Hepatic stellate cell (primary cell): ENCODE measurements at regions not wholly inside any gene's neighbourhood (a gene's known extent, or its start where the extent isn't known, plus 50 kb on each side); places are given as distances from the start of the nearest gene placed in this dataset.
"Not testable (repeated sequence)": the region's sequence is repeated elsewhere in the genome, so short reads cannot be mapped to it uniquely, and the experiment has no call there.

Source experiments
- DNase-seq: peaks from one replicate; pipeline ENCODE4 v3.0.0; 2011; ENCODE audit warnings: low spot score

DNA sequence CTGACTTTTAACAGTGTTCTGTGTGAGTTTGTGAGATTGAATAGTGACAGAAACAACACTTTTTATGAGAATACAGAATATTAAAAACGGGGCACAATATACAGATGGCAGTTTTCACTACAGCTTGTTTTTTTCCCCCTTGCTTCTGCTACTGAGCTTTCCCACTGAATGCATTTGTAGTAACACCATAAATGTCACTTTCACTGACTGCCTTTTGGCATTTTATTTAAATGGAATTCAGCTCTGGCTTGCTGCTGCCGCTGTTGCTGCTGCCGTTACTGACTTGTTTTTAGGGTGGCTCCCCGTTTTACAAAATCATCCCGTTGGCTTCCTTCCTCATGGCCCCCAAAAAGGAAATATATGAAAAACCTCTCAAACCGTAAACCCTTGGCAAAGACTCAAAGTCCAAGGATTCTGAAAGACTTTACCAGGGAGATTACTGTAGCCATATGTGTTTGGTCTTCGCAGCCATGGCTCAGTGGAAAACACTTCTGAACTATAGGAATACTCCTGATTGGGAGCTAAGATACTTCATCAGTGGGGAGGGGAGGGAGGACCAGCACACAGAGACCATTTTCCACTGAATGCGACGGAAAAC is 151.0 kb downstream of the NUF2 start:
- no peak for DNase-seq

DNA sequence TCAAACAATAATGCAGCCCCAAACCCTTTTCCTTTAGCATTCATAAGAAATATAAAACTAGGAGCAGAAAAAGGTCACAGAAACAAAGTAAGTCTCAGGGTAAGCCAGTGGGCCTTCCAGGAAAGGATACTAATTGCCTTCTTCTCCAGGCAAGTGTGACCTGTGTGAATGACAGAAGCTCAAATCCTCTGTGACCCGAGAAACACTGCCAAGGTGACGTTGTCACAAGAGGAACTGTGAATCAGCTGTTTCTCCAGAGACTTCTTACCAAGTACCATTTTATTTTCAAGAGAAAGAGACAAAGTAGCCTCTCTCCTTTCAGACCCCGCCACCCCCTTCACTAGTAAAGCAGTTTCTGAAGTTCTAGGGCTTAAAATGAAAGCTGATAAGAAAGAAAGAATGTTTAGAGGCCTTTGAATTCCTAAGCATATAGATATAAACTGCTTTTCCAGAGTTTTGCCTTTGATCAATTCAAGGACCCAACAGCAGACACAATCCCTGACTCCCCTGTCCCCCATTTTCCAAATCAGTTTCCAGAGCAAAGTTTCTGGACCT is 155.6 kb downstream of the NUF2 start:
- no peak for DNase-seq

DNA sequence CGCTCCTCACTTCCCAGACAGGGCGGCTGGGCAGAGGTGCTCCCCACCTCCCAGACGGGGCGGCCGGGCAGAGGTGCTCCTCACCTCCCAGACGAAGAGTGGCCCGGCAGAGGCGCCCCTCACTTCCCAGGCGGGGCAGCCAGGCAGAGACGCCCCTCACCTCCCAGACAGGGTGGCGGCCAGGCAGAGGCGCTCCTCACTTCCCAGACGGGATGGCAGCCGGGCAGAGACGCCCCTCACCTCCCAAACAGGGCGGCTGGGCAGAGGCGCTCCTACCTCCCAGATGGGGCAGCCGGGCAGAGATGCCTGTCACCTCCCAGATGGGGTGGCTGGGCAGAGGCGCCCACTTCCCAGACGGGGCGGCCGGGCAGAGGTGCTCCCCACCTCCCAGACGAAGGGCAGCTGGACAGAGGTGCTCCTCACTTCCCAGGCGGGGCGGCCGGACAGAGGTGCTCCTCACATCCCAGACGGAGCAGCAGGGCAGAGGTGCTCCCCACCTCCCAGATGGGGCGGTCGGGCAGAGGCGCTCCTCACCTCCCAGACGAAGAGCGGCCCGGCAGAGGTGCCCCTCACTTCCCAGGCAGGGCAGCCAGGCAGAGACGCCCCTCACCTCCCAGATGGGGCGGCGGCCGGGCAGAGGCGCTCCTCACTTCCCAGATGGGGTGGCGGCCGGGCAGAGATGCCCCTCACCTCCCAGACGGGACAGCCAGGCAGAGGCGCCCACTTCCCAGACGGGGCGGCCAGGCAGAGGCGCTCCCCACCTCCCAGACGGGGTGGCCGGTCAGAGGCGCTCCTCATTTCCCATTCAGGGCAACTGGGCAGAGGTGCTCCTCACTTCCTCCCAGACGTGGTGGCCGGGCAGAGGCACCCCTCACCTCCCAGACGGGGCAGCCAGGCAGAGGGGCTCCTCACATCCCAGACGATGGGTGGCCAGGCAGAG is 176.9 kb downstream of the NUF2 start:
- not testable (repeated sequence) for DNase-seq

DNA sequence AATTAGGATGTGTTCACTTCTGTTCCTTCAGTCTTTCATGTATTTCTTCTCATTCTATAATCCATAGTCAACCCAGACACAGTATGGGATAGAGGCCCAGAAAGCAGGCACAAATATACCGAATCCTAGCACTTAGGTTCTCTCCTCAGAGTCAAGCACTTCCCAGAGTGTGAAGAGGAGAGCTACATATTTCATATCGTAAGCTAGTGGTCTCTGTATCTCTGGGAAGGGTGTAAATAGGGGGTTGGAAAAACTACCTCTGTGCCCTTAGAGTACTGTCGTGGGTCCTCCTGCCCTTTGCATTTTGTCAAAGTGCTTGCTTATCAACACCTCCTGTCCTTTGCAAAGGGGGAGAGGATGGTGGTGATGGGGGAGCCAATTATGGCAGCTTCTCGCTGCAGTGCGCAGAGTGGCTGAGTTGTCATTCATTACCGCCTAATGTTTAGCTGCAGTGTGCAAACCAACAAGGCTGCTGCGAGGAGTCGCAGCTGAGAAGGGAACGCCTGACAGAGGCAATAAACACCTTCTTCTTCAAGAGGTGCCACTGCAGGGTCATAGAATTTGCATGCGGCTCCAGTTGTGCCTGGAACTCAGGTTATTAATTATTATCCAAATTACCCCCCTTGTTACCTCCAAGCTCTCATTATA is 182.7 kb downstream of the NUF2 start:
- DNase-seq, result no peak

DNA sequence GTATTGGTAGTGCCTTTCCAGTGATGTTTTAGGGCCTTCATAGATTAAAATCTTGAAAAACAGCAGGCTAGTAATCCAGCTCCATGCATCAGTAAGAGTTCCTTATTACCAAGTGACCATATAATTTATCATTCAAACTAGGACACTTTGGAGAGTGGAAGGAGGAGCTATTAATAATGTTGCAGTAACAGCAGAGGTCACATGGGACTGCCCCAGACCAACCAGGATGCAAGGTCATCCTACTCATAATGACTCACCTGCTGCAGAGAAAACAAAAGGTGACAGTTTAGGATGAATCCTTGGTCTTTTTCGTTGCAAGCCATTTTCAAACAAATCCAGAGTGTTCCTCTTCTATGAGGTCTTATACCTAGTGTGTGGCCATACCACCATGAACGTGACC is 187.4 kb downstream of the NUF2 start:
- DNase-seq, result no peak

DNA sequence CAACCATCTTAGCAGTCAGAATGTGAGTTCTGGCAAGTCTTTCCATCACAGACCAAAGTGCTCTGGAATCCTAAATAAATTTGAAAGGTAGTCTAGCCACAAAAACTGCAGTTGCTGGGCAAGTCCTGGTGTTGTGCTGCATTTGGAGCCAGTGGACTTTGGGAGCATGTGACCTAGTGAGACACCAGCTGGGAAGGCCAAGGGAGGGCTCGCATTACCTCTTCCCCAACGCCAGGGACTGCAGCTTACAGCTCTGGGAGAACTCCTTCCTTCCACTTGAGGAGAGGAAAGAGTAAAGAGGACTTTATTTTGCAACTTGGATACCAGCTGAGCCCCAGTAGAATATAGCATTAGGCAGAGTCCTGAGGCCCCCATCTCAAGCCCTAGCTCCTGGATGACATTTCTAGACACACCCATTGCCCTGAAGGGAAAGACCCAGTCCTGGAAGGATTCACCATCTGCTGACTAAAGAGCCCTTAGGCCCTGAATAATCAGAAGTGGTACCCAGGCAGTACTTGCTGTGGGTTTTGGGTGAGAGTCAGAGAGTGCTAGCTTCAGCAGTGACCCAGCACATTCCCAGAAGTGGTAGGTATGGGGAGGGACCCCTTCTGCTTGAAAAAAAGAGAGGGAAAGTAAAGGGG is 190.7 kb downstream of the NUF2 start:
- no peak for DNase-seq

DNA sequence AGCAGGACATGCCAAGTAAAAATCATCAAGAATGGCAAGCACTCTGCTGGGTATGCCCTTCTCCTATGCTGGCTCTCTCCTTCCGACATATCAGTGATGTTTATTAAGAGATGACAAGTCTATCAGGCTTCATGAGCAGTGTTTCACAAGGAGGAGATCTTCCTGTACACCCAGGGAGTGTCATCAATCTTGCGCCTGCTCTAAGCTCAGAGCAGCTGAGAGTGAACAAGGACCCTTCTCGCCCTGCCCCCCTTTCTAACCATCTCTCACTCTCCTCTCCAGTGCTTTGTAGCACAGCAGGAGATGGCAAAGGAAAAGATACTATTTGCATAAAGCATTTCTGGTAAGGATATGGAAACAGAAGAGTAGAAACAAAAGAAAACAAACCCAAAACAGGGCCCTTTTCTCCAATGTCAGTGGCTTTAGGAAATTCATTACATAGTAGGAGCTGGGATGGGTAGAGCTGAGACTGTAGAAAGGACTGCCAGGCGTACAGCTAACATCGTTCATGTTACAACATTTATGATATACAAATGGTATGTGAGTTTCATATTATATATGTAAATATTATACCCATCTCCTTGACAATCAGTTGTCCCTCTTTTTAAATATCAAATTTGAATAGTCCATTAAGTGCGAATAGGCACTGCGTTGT is 201.7 kb downstream of the NUF2 start:
- no peak for DNase-seq

DNA sequence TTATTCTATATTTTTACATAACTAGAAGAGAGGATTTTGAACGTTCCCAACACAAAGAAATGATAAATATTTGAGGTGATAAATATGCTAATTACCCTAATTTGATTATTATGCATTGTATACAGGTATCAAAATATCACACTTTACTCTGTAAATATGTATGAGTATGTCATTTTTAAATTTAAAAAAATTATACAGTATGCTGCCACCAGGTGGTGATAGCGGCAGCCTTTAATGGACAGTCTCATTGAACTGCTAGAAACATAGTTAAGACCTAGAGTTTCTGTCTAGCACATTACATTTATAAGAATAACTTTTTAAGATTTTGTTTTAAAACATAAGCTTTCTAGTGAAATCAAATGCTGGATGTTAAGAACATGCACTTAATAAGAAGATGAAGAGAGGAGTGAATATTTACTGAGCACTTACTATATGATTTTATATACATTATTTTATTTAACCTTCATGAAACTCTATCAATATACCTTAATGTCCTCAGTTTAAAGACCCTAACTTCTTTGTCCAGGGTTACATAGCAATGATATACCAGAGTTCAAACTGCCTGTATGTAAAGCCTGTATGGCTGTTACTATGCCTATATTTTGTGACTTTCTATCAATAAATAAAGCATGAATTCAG is 207.1 kb downstream of the NUF2 start:
- DNase-seq, result no peak

DNA sequence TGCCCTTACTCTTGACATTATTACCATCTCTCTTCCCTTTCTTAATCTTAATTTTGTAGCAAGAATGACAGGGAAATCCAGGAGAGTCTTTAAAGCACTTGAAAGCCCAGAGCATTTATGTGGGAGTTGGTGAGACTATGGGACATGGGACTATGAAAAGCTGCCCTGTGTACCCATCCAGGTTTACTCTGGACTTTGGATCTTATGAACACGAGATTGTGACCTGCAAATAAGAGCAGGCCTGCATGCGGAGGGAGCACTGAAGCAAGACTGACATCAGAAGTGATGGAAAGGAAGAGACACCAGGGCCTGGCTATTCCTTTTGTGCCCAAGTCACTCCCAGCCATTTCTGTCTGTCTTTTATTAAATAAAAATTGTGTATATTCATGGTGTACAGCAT is 209.6 kb downstream of the NUF2 start:
- no peak for DNase-seq

DNA sequence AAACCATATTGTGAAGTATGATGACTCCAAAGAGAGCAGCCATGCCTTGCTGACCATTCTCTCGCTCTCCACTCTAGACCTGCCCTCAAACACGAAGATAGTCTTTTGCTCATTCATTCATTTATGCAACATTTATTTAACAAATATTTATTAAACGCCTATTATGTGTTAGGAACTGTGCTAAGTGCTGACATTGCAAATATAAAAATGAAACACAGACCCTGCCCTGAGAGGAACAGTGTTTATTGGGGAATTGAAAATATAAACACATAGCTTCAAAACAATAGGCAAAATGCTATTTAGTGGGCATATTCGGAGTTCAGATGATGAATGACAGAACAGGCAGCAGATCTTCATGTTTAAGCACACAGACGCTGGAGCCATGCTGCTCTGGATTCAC is 213.6 kb downstream of the NUF2 start:
- DNase-seq, result no peak

DNA sequence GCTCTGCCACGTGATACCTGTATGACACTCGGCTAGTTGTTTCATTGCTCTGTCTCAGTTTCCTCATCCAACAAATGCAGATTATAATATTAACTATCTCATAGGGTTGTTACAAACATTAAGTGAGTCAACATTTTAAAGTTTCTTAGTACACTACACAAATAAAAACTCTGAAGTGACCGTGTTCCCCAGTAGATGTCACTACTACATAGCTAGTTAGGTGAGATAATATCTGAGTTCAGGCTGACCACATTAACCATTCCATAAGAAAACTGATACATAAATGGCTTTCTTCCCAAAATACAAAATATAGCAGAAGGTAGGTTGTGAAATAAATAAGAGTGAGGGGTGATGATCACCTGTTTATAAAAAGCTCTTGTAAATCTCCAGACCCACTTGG is 214.1 kb downstream of the NUF2 start:
- DNase-seq, result no peak

DNA sequence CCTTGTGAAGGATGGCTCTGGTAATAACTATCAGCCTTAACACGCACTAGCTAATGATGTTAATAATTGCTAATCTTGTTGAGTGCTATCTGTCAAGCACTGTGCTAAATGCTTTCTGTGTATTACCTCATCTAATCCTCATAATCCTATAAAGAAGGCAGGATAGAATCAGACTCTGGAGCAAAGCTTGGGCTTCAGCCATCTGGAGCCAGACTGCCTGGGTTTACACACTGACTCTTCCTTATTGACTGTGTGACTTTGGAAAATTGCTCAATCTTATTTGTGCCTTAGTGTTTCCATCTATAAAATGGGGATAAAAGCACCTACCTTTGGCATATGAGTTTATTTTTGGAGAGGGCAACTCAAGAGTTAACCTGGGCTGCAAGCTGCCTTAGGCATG is 216.1 kb downstream of the NUF2 start:
- DNase-seq, result no peak

DNA sequence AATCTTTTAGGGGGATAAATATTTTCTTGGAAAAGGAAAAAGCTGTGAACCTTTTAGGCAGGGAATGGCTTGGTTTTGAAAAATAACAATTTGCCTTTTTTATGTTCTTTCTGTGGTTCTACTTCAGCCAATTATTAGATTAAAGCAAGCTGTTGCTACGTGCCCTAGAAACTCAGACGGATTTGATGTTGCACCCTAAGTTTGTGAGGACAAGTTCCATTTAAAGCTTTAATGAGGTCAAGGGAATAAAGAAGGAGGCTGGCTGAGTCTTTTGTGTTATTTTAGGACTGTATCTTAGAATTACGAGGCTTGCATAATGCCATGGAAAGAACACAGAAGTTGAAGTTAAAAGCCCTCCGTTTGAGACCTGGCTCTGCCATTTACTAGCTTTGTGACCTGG is 216.9 kb downstream of the NUF2 start:
- DNase-seq, result no peak

DNA sequence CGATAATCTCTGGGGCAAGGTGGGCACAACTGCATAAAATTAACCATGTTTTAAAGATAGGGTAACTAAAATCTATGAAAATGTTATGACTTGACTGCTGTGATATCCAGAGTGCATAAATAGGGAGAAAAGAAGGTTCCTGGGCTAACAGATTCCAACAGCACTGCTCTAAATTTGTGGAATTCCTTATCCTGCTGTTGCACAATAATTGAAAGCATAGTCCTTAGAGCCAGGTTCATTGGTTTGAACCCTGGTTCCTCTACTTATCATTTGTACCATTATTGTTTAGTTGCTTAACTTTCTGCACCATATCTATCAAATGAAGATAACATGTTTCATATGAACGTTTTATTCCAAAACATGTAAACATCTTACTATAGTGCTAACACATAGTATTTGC is 219.0 kb downstream of the NUF2 start:
- DNase-seq, result no peak

DNA sequence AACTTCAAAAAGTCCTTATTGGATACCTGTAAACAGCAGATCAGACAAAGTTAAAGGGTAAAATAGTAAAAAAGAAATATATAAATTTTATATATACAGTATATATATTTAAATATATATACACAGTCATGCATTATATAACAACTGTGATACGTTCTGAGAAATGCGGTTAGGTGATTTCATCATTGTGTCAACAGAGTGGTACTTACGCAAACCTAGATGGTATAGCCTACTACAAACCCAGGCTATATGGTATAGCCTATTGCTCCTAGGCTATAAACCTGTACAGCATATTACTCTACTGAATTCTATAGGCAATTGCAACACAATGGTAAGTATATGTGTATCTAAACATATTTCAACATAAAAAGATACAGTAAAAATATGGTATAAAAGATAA is 222.7 kb downstream of the NUF2 start:
- no peak for DNase-seq

DNA sequence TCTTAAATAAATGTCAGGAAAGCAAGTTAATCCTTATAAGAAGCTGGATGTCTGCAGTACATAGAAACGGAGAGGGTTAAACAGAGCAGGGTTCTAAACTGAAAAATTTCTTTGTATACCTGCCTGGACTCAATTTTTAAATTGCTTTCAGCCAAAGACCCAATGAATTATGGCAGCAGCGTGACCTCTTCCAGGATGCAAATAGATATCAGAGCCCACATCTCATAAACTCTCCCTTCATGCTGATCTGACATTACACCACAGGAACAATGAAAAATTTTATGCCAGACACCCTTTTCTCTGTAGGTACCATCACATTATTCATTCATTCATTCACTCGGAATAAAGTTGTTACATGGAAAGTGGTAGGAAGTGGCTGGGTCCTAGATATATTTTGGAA is 236.4 kb downstream of the NUF2 start:
- no peak for DNase-seq

DNA sequence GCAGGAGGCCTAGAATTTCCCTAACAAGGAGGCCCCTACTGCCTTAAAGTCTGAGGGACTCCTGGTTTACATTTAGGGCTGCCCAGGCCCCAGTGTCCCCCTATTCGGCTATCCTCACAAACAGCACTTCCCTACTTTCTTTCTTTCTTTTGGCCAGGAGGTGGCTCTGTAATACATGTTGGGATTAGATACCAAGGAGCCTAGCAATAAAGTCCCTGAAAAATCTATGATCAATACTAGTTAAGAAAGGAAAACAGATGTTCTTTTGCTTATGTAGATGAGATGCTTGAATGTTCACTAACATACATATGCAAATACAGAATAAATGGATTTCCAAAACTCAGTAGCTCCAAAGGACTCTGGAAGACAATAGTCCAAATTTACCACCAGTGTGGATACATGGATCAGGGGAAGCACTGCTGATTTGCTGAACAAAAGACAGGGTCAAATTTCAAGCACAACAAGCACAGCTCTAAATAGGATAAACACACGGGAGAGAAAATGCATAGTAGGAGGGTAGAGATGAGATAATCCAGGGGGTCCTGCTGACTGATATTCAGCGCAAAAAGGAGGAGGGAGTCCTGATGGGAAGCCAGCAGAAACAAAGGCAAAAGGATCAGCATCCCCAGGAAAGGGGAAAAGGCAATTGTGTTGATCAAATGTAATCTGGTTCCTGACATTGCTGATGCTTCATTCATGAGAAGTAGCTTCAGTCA is 240.0 kb downstream of the NUF2 start:
- DNase-seq, result no peak

DNA sequence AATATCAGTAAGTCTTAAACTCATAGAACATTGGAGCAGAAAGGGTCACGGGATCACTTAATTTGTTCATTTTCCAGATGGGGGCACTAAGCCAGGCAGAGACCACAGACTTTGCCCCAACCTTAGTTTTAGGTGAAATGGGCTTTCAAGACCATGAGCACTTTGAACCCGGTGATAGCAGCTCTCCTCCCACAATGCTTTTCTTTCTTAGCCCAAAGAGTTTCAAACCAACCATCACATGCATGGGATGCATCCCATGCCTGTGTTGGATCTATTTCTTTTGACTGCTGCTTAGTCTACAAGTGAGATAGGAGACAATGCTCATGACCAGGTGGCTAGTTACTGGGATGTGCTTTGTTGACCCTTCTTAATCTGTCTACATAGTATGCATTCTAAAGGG is 240.6 kb downstream of the NUF2 start:
- DNase-seq, result no peak

DNA sequence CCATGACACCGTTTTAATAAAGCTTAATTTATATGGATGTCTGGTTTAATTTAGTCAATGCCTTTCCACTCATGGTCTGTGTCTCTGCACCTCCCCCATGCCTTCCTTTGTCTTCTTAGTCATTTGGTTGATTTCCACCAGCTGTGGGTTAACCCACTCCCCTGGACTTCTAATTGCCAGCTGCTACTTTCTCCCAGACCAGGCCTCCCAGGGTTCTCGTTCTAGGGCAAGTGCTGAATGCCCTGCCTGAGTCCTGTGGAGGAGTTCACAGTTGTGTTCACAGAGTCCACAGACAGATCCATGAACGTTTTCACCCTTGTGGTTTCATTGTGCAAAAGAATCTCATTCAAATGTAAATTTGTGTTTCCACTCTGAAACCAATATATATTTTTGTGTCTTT is 243.4 kb downstream of the NUF2 start:
- no peak for DNase-seq

DNA sequence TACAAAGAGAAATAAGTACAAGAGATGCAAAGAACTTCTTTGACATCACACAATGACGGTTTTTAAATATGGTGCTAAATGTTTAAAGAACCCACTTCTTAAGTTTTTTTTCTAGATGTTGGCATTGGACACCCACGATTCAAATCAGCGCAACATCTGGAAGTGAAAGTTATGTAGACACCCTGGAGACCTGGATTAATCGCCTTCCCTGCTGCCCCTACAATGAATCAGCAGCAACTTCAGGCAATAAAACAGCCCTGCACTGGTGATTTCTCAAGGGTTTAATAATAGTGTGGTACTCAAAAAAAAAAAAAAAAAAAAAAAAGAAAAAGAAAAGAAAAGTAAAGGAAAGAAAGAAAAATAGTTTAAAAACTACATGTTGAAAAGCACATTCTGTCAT is 248.3 kb downstream of the NUF2 start:
- DNase-seq, result no peak

DNA sequence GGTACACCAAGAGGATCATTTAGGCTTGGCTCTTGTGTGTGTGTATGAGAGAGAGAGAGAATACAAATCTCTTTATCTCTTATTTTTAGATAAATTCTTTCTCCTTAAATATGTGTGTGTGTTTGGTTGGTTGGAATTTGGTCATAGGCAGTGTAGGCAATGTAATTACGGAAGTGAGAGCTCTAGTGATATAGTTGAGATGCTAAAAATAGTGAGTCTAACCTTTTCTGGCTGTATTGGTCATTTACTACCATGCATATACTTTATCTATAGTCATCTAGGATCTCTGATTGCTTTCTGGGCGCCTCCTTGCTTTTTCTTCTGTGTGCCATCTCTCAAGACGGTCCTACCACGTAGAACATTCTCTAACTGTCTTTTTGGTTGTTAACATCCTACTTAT is 250.2 kb downstream of the NUF2 start:
- no peak for DNase-seq
